HCT116 (cell line): ENCODE measurements at regions not wholly inside any gene's neighbourhood (a gene's known extent, or its start where the extent isn't known, plus 50 kb on each side); places are given as distances from the start of the nearest gene placed in this dataset.

Experiments used
- ATAC-seq: fragments of 200-7000 bp; cut with Tn5 transposase; 2 replicates; pipeline ENCODE4 v1.9.1; 2020; ENCODE audit warnings: mild to moderate bottlenecking, moderate library complexity
- BruUV-seq: library from RNA; stranded (reverse); fragments of 400-500 nt; replicated peaks from 2 replicates; lab custom pipeline; 2021; lab: Mats Ljungman, UMichigan
- CTCF ChIA-PET: fragments of 300-600 bp; sonication (Branson Sonifier 250); formaldehyde crosslinking; loops from one replicate; lab custom pipeline; 2021; ENCODE audit warnings: antibody characterized with exemption; lab: Charles Lee
- POLR2A ChIA-PET: fragments of 300-600, 350-600 bp; sonication (Branson Sonifier 250); formaldehyde crosslinking; loops from one replicate; lab custom pipeline; 2021; ENCODE audit warnings: antibody characterized with exemption; lab: Charles Lee
- RAD21 ChIA-PET, 2 experiments: fragments of 300-600 bp; sonication (Branson Sonifier 250); formaldehyde crosslinking; loops; one replicate each; lab custom pipeline; 2023; ENCODE audit warnings: low total read pairs in 2 of 2; ENCODE audit not compliant: uncharacterized antibody in 2 of 2, unreplicated experiment in 2 of 2, low non-redundant PET in 1 of 2; lab: Charles Lee
- DNase-seq: peaks from one replicate; pipeline ENCODE4 v3.0.0-alpha.2; 2010; ENCODE audit warnings: low read depth, low spot score
- H2AFZ ChIP-seq: fragments of 200-600 bp; shearing (Covaris generic), sonication (generic); 2 replicates; pipeline ENCODE4 v1.6.1; 2017; ENCODE audit warnings: low read depth, mixed run types, mixed read lengths, antibody characterized with exemption, low read length; ENCODE audit not compliant: poor library complexity, severe bottlenecking
- H3K27ac ChIP-seq: 2 replicates; pipeline ENCODE4 v1.5.1; 2012; ENCODE audit warnings: low read depth, low read length
- H3K27me3 ChIP-seq: fragments of 200-600 bp; sonication (generic); 2 replicates; pipeline ENCODE4 v1.6.1; 2016; ENCODE audit warnings: mixed run types, low read length, mixed read lengths; ENCODE audit not compliant: insufficient read depth
- H3K36me3 ChIP-seq, 2 experiments: fragments of 200-500 bp in 1 of 2; fragments of 200-600 bp in 1 of 2; sonication (Bioruptor generic) in 1 of 2; sonication (generic) in 1 of 2; 2 replicates each; pipeline versions ENCODE4 v1.5.1 to v1.6.1; 2014 to 2016; ENCODE audit warnings: low read length in 2 of 2, inconsistent platforms in 1 of 2, mixed read lengths in 1 of 2, mixed run types in 1 of 2; ENCODE audit not compliant: insufficient read depth in 2 of 2, control insufficient read depth in 1 of 2
- H3K4me1 ChIP-seq, 2 experiments: fragments of 200-600 bp in 1 of 2; sonication (generic) in 1 of 2; 2 replicates each; pipeline versions ENCODE4 v1.5.1 to v1.6.1; 2012 to 2017; ENCODE audit warnings: low read length in 2 of 2, inconsistent platforms in 1 of 2, mild to moderate bottlenecking in 1 of 2, mixed read lengths in 1 of 2, mixed run types in 1 of 2, moderate library complexity in 1 of 2; ENCODE audit not compliant: insufficient read depth in 2 of 2, control insufficient read depth in 1 of 2
- H3K4me2 ChIP-seq: fragments of 200-600 bp; sonication (generic); 2 replicates; pipeline ENCODE4 v1.6.1; 2017; ENCODE audit warnings: mixed run types, low read length, mixed read lengths
- H3K4me3 ChIP-seq, 2 experiments: fragments of 200-600 bp in 1 of 2; sonication (generic) in 1 of 2; replicated peaks in 1 of 2; 2 replicates each; pipeline ENCODE4 v1.5.1; 2011 to 2016; ENCODE audit warnings: low read length in 2 of 2, control low read depth in 1 of 2, low read depth in 1 of 2, mild to moderate bottlenecking in 1 of 2, mixed read lengths in 1 of 2, mixed run types in 1 of 2
- H3K79me2 ChIP-seq: fragments of 200-600 bp; sonication (generic); 2 replicates; pipeline ENCODE4 v1.6.1; 2017; ENCODE audit warnings: mild to moderate bottlenecking, mixed run types, low read length, moderate library complexity, mixed read lengths; ENCODE audit not compliant: insufficient read depth
- H3K9ac ChIP-seq: fragments of 200-600 bp; sonication (generic); 2 replicates; pipeline ENCODE4 v1.6.1; 2016; ENCODE audit warnings: low read length, mixed read lengths
- H3K9me2 ChIP-seq: fragments of 200-600 bp; sonication (generic), shearing (Covaris generic); 2 replicates; pipeline ENCODE4 v1.6.1; 2017; ENCODE audit warnings: mixed run types, mild to moderate bottlenecking, moderate library complexity; ENCODE audit not compliant: insufficient read depth
- H3K9me3 ChIP-seq, 2 experiments: fragments of 200-500 bp in 1 of 2; fragments of 200-600 bp in 1 of 2; sonication (Bioruptor generic) in 1 of 2; sonication (generic) in 1 of 2; 2 replicates each; pipeline ENCODE4 v1.6.1; 2014 to 2017; ENCODE audit warnings: low read length in 2 of 2, mixed read lengths in 2 of 2, inconsistent platforms in 1 of 2, low read depth in 1 of 2, mild to moderate bottlenecking in 1 of 2, mixed run types in 1 of 2, moderate library complexity in 1 of 2; ENCODE audit not compliant: control insufficient read depth in 1 of 2, insufficient read depth in 1 of 2
- H4K20me1 ChIP-seq: fragments of 200-600 bp; sonication (generic), shearing (Covaris generic); 2 replicates; pipeline ENCODE4 v1.6.1; 2017; ENCODE audit warnings: mixed run types, mild to moderate bottlenecking, moderate library complexity; ENCODE audit not compliant: insufficient read depth
- CBX3 ChIP-seq: IDR thresholded peaks from 2 replicates; pipeline ENCODE4 v1.6.1; 2012; ENCODE audit warnings: low read depth
- CEBPB ChIP-seq: IDR thresholded peaks from 2 replicates; pipeline ENCODE4 v1.6.1; 2012; ENCODE audit warnings: low read depth
- EGR1 ChIP-seq: IDR thresholded peaks from 2 replicates; pipeline ENCODE4 v1.6.1; 2012; ENCODE audit warnings: low read depth
- ELF1 ChIP-seq: IDR thresholded peaks from 2 replicates; pipeline ENCODE4 v1.6.1; 2012; ENCODE audit warnings: low read depth, borderline replicate concordance
- EZH2 ChIP-seq: fragments of 200-600 bp; sonication (generic); IDR thresholded peaks from 2 replicates; pipeline ENCODE4 v1.6.1; 2017; ENCODE audit warnings: antibody characterized with exemption, mixed run types
- EZH2phosphoT487 ChIP-seq: fragments of 200-600 bp; IDR thresholded peaks from 2 replicates; pipeline ENCODE4 v1.6.1; 2018; ENCODE audit warnings: antibody characterized with exemption, borderline replicate concordance
- FOSL1 ChIP-seq: IDR thresholded peaks from 2 replicates; pipeline ENCODE4 v1.6.1; 2012; ENCODE audit warnings: low read depth
- JUND ChIP-seq: IDR thresholded peaks from 2 replicates; pipeline ENCODE4 v1.6.1; 2012
- POLR2A ChIP-seq: IDR thresholded peaks from 2 replicates; pipeline ENCODE4 v1.7.0; 2011; ENCODE audit warnings: borderline replicate concordance; ENCODE audit not compliant: insufficient read depth, insufficient read length; ENCODE audit errors: extremely low read depth
- SP1 ChIP-seq: IDR thresholded peaks from 2 replicates; pipeline ENCODE4 v1.6.1; 2012; ENCODE audit warnings: low read depth
- TCF7L2 ChIP-seq: IDR thresholded peaks from 2 replicates; pipeline ENCODE4 v1.7.0; 2011; ENCODE audit warnings: borderline replicate concordance, inconsistent platforms; ENCODE audit not compliant: insufficient read depth, insufficient read length; ENCODE audit errors: extremely low read depth
- ZFX ChIP-seq: fragments of 450-650 bp; IDR thresholded peaks from 2 replicates; pipeline ENCODE4 v1.6.1; 2017
- ZNF274 ChIP-seq: fragments of 200-500 bp; sonication (Bioruptor generic); IDR thresholded peaks from 2 replicates; pipeline ENCODE4 v1.6.1; 2014; ENCODE audit warnings: mild to moderate bottlenecking, low read depth, low read length, inconsistent platforms
- intact Hi-C: fragments of 100-400 bp; cut with micrococcal nuclease; formaldehyde crosslinking; loops from 2 replicates; pipeline ENCODE4 v1.10.0; 2022
- TF ChIP-seq, protein P1 (sequence below), 3 experiments: fragments of 200-600 bp in 1 of 3; sonication (generic) in 1 of 3; IDR thresholded peaks in 2 of 3; conservative IDR thresholded peaks in 1 of 3; 2 replicates each; pipeline ENCODE4 v1.5.1; 2012 to 2017; ENCODE audit warnings: low read depth in 2 of 3, low read length in 2 of 3, antibody characterized with exemption in 1 of 3, borderline replicate concordance in 1 of 3, control low read depth in 1 of 3, mild to moderate bottlenecking in 1 of 3, mixed read lengths in 1 of 3, mixed run types in 1 of 3, moderate library complexity in 1 of 3; ENCODE audit not compliant: insufficient read depth in 1 of 3
- TF ChIP-seq, protein P2 (sequence below): IDR thresholded peaks from 2 replicates; pipeline ENCODE4 v1.6.1; 2011; ENCODE audit warnings: mild to moderate bottlenecking, low read length, moderate library complexity; ENCODE audit not compliant: insufficient replicate concordance; ENCODE audit errors: extremely low read depth
- TF ChIP-seq, protein P3 (sequence below): IDR thresholded peaks from 2 replicates; pipeline ENCODE4 v1.6.1; 2012; ENCODE audit warnings: low read depth
- TF ChIP-seq, protein P4 (sequence below): IDR thresholded peaks from 2 replicates; pipeline ENCODE4 v1.6.1; 2012

DNA sequence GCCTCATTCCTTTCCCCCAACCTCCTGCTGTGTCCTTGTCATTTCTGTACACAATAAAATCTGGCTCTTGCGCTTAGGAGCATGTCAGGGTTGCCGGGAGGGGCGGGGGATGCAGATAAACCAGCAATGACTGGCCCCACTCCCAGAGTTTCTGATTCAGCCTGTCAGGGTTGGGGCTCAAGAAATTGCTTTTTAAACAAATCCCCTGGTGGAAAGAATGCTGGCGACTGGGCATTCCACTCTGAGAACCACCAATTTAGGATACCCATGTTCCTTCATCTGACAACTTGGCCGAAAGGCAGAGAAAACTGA, 376.4 kb downstream of the TCERG1L start:
- Histone ChIP-seq H3K27me3 (no peaks in the 10 kb centered on the region), H3K36me3 (no peaks in the 10 kb centered on the region), H3K4me3 (no peak overlapping the region), H3K9me2 (no peaks in the 10 kb centered on the region), H3K4me1 (no peaks in the 10 kb centered on the region), H2AFZ (no peak overlapping the region), H3K27ac (no peak overlapping the region), H3K4me2 (no peak overlapping the region), H4K20me1 (no peaks in the 10 kb centered on the region), H3K9ac (no peak overlapping the region), H3K9me3 (no peaks in the 10 kb centered on the region), H3K79me2 (no peaks in the 10 kb centered on the region)
- TF ChIP-seq, protein P1, sequence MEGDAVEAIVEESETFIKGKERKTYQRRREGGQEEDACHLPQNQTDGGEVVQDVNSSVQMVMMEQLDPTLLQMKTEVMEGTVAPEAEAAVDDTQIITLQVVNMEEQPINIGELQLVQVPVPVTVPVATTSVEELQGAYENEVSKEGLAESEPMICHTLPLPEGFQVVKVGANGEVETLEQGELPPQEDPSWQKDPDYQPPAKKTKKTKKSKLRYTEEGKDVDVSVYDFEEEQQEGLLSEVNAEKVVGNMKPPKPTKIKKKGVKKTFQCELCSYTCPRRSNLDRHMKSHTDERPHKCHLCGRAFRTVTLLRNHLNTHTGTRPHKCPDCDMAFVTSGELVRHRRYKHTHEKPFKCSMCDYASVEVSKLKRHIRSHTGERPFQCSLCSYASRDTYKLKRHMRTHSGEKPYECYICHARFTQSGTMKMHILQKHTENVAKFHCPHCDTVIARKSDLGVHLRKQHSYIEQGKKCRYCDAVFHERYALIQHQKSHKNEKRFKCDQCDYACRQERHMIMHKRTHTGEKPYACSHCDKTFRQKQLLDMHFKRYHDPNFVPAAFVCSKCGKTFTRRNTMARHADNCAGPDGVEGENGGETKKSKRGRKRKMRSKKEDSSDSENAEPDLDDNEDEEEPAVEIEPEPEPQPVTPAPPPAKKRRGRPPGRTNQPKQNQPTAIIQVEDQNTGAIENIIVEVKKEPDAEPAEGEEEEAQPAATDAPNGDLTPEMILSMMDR (IDR thresholded peaks at IDR 0.05 in 2 of 3, conservative IDR thresholded peaks at IDR 0.05 in 1 of 3; ENCODE audit: borderline replicate concordance in 1 of 3, insufficient read depth in 1 of 3, low read depth in 2 of 3, low read length in 2 of 3), result no peak
- TF ChIP-seq, protein P2, sequence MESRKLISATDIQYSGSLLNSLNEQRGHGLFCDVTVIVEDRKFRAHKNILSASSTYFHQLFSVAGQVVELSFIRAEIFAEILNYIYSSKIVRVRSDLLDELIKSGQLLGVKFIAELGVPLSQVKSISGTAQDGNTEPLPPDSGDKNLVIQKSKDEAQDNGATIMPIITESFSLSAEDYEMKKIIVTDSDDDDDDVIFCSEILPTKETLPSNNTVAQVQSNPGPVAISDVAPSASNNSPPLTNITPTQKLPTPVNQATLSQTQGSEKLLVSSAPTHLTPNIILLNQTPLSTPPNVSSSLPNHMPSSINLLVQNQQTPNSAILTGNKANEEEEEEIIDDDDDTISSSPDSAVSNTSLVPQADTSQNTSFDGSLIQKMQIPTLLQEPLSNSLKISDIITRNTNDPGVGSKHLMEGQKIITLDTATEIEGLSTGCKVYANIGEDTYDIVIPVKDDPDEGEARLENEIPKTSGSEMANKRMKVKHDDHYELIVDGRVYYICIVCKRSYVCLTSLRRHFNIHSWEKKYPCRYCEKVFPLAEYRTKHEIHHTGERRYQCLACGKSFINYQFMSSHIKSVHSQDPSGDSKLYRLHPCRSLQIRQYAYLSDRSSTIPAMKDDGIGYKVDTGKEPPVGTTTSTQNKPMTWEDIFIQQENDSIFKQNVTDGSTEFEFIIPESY, result no peak
- TF ChIP-seq EGR1, result no peak
- no peak for TF ChIP-seq CEBPB
- TF ChIP-seq ZNF274, result no peak
- TF ChIP-seq FOSL1, result no peak
- TF ChIP-seq EZH2, result no peak
- TF ChIP-seq, protein P3, sequence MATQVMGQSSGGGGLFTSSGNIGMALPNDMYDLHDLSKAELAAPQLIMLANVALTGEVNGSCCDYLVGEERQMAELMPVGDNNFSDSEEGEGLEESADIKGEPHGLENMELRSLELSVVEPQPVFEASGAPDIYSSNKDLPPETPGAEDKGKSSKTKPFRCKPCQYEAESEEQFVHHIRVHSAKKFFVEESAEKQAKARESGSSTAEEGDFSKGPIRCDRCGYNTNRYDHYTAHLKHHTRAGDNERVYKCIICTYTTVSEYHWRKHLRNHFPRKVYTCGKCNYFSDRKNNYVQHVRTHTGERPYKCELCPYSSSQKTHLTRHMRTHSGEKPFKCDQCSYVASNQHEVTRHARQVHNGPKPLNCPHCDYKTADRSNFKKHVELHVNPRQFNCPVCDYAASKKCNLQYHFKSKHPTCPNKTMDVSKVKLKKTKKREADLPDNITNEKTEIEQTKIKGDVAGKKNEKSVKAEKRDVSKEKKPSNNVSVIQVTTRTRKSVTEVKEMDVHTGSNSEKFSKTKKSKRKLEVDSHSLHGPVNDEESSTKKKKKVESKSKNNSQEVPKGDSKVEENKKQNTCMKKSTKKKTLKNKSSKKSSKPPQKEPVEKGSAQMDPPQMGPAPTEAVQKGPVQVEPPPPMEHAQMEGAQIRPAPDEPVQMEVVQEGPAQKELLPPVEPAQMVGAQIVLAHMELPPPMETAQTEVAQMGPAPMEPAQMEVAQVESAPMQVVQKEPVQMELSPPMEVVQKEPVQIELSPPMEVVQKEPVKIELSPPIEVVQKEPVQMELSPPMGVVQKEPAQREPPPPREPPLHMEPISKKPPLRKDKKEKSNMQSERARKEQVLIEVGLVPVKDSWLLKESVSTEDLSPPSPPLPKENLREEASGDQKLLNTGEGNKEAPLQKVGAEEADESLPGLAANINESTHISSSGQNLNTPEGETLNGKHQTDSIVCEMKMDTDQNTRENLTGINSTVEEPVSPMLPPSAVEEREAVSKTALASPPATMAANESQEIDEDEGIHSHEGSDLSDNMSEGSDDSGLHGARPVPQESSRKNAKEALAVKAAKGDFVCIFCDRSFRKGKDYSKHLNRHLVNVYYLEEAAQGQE, result no peak
- TF ChIP-seq, protein P4, sequence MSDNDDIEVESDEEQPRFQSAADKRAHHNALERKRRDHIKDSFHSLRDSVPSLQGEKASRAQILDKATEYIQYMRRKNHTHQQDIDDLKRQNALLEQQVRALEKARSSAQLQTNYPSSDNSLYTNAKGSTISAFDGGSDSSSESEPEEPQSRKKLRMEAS, result no peak
- TF ChIP-seq CBX3, result no peak
- TF ChIP-seq ELF1, result no peak
- TF ChIP-seq ZFX, result no peak
- no peak for TF ChIP-seq EZH2phosphoT487
- no peak for TF ChIP-seq SP1
- no peak for TF ChIP-seq JUND
- no peak for TF ChIP-seq TCF7L2
- TF ChIP-seq POLR2A, result no peak
- CTCF ChIA-PET, result no interaction called here
- no peak for DNase-seq
- ATAC-seq, result no peak
- RAD21 ChIA-PET, result no interaction called here
- BruUV-seq, result no TSS peak
- intact Hi-C loops, result no loop called here
- POLR2A ChIA-PET, result no interaction called here
